Esophagus squamous epithelium (tissue), 5 donors: ENCODE measurements at regions not wholly inside any gene's neighbourhood (a gene's known extent, or its start where the extent isn't known, plus 50 kb on each side); places are given as distances from the start of the nearest gene placed in this dataset.

ENCODE experiments used
- DNase-seq: peaks from one replicate; lab custom pipeline; 2025; lab: John Stamatoyannopoulos, UW
- H3K27ac ChIP-seq, 4 donors: fragments of 200-600 bp; sonication (generic); one replicate each; pipeline ENCODE4 v1.5.1; 2016 to 2019; ENCODE audit warnings: mild to moderate bottlenecking in 1 of 4
- H3K27me3 ChIP-seq, 4 donors: fragments of 200-600 bp; sonication (generic); 1 replicate in 3 of 4; 2 replicates in 1 of 4; pipeline versions ENCODE4 v1.5.1 to v1.6.0; 2017 to 2021; ENCODE audit warnings: antibody characterized with exemption in 1 of 4
- H3K36me3 ChIP-seq, 3 donors: fragments of 200-600 bp; sonication (generic); one replicate each; pipeline ENCODE4 v1.5.1; 2016 to 2019
- H3K4me1 ChIP-seq, 3 donors: fragments of 200-600 bp; sonication (generic); one replicate each; pipeline ENCODE4 v1.5.1; 2017 to 2019
- H3K4me3 ChIP-seq, 4 donors: fragments of 200-600 bp; sonication (generic); 1 replicate in 3 of 4; 2 replicates in 1 of 4; pipeline ENCODE4 v1.5.1; 2016 to 2019; ENCODE audit warnings: mild to moderate bottlenecking in 2 of 4, moderate library complexity in 1 of 4
- H3K9me3 ChIP-seq, 3 donors: fragments of 200-600 bp; sonication (generic); one replicate each; pipeline ENCODE4 v1.5.1; 2016 to 2019
- POLR2A ChIP-seq, 4 donors: fragments of 450-650 bp; IDR thresholded peaks; one replicate each; pipeline ENCODE4 v1.6.1; 2017; ENCODE audit warnings: antibody characterized with exemption in 4 of 4, mild to moderate bottlenecking in 4 of 4, moderate library complexity in 3 of 4
- whole genome bisulfite sequencing, 2 donors: methylation state at CpG; one replicate each; pipeline ENCODE4 v1.1.5; 2018; 5-methylcytosine and 5-hydroxymethylcytosine counted together
- intact Hi-C: fragments of 100-400 bp; cut with DNase I; formaldehyde crosslinking; loops from one replicate; pipeline ENCODE4 v1.15.0; 2022
- TF ChIP-seq, protein P1 (sequence below), 6 experiments: fragments of 450-650 bp in 4 of 6; fragments of 200-600 bp in 2 of 6; sonication (generic) in 2 of 6; IDR thresholded peaks; one replicate each; pipeline ENCODE4 v1.5.1; 2016 to 2019; ENCODE audit warnings: antibody characterized with exemption in 6 of 6, mild to moderate bottlenecking in 4 of 6, moderate library complexity in 4 of 6
- donor health status: DM: yes; HTN: yes; CAD: no.

DNA sequence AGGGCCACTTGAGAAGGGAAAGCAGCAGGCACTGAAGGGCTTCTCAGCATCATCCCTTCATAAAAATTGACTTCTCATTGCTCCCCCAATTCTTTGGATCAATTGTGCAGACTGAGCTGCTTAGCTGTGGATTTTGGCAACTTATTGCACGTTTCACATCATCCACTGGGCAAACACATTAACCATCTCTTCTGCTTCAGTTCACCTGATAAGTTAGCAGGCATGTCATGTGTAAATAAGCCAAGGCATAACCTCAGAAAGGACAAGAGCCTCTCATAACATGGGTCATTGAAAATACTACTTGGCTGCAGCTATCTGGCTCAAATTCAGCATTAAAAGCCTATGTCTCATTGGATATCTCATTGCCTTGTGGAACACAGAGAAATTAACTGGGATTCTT, 366.5 kb downstream of the LRRC3B start:
- Histone ChIP-seq H3K36me3 (no peaks in the 10 kb centered on the region), H3K27me3 (no peaks in the 10 kb centered on the region), H3K27ac (no peak overlapping the region), H3K4me3 (no peak overlapping the region), H3K9me3 (no peaks in the 10 kb centered on the region), H3K4me1 (no peaks in the 10 kb centered on the region)
- WGBS, 2 donors: 45 to 50% methylated on average over 1 of the region's 1 CpG
- no peak for DNase-seq
- intact Hi-C loops: no loop called here
- TF ChIP-seq, protein P1, sequence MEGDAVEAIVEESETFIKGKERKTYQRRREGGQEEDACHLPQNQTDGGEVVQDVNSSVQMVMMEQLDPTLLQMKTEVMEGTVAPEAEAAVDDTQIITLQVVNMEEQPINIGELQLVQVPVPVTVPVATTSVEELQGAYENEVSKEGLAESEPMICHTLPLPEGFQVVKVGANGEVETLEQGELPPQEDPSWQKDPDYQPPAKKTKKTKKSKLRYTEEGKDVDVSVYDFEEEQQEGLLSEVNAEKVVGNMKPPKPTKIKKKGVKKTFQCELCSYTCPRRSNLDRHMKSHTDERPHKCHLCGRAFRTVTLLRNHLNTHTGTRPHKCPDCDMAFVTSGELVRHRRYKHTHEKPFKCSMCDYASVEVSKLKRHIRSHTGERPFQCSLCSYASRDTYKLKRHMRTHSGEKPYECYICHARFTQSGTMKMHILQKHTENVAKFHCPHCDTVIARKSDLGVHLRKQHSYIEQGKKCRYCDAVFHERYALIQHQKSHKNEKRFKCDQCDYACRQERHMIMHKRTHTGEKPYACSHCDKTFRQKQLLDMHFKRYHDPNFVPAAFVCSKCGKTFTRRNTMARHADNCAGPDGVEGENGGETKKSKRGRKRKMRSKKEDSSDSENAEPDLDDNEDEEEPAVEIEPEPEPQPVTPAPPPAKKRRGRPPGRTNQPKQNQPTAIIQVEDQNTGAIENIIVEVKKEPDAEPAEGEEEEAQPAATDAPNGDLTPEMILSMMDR (IDR thresholded peaks at IDR 0.05): no peak
- no peak for TF ChIP-seq POLR2A (IDR thresholded peaks at IDR 0.05)

DNA sequence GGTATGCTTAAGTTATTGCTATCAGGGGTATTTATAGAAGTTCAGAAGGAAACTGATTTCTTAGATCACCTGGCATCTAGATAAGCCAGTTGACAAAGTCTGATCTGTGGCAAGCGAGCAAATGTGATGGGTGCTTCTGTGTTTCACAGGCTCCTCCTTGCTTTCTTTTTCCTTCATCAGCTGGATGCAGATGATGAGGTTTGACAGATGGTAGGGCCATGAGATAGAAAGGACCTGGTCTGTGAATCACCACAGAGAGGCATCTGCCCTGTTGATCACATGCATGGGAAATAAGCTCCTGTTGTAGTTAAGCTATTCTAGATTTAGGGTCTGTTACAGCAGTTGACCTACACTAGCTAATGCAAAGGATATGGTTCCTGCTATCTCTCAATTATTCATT, 372.0 kb downstream of the NEK10 start:
- H3K36me3 ChIP-seq: no peaks in the 10 kb centered on the region
- H3K27me3 ChIP-seq: no peaks in the 10 kb centered on the region
- H3K9me3 ChIP-seq: no peaks in the 10 kb centered on the region
- TF ChIP-seq, protein P1 (IDR thresholded peaks at IDR 0.05): no peak
- no peak for TF ChIP-seq POLR2A (IDR thresholded peaks at IDR 0.05)
- no peak overlapping the region for H3K4me3 ChIP-seq
- WGBS, 2 donors: 50% methylated on average over 1 of the region's 1 CpG; no CpG with 5 or more reads in 1 of the 2 donors
- DNase-seq: no peak
- H3K4me1 ChIP-seq: no peaks in the 10 kb centered on the region
- H3K27ac ChIP-seq: no peak overlapping the region
- intact Hi-C loops: no loop called here

DNA sequence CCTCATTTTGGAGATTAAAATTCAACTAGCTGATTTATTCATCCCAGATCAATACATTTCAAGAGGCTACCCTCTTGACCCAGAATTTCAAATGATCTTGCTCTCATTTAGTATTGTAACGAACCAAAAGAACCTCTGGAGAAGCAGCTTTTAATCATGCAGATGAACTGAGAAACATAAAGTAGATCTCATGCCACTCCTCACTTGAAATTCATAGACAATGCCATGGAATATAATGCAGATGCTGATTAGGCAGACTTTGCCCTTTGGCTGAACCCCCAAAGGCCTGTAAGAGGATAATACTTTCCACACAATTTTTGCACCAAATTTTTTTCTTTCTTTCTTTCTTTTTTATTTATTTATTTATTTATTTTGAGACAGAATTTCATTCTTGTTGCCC, 358.3 kb downstream of the NEK10 start:
- Histone ChIP-seq H3K4me3 (no peak overlapping the region), H3K36me3 (no peaks in the 10 kb centered on the region), H3K27ac (no peak overlapping the region), H3K9me3 (no peaks in the 10 kb centered on the region), H3K27me3 (no peaks in the 10 kb centered on the region), H3K4me1 (peaks cover 0 to 6% (median 0%) of the 10 kb centered on the region in 3 donors)
- intact Hi-C loops: no loop called here
- WGBS, 2 donors: 67 to 83% methylated on average over 1 of the region's 1 CpG
- DNase-seq: no peak
- no peak for TF ChIP-seq POLR2A (IDR thresholded peaks at IDR 0.05)
- TF ChIP-seq, protein P1 (IDR thresholded peaks at IDR 0.05): no peak

DNA sequence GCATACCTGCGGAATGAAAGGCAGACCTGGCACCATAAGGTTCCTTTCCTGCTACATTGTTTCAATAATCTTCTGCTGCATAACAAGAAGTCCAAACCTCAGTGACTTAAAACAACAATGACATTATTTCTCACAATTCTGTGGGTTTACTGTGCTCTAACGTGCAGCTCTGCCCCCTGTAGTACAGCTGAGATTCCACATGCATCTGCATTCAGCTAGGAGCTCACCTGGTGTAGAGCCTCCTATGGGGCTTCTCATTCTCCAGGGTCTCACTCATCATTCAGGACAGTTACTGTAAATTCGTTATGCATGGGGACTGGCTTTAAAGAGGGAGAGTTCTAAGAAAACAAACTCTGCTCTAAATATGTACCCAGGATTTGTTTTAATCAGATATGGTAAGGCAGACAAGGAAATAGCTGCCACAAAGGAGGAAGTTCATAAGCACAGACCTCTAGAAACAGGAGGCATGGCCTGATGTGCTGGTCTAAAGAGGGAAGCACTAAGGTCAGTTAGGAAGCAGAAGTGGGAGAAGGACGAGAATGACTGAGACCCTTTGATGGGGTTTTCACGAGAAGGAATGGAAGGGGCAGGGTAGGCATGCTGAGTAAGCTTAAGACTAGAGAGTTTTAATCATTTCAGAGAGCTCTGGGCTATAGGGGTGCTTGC, 347.0 kb downstream of the NEK10 start:
- Histone ChIP-seq H3K27me3 (no peaks in the 10 kb centered on the region), H3K4me1 (no peaks in the 10 kb centered on the region), H3K27ac (no peak overlapping the region), H3K9me3 (no peaks in the 10 kb centered on the region), H3K4me3 (no peak overlapping the region), H3K36me3 (no peaks in the 10 kb centered on the region)
- intact Hi-C loops: no loop called here
- 65 to 69% methylated on average over 5 of the region's 5 CpGs for WGBS, 2 donors
- DNase-seq: no peak
- TF ChIP-seq, protein P1 (IDR thresholded peaks at IDR 0.05): no peak
- no peak for TF ChIP-seq POLR2A (IDR thresholded peaks at IDR 0.05)

DNA sequence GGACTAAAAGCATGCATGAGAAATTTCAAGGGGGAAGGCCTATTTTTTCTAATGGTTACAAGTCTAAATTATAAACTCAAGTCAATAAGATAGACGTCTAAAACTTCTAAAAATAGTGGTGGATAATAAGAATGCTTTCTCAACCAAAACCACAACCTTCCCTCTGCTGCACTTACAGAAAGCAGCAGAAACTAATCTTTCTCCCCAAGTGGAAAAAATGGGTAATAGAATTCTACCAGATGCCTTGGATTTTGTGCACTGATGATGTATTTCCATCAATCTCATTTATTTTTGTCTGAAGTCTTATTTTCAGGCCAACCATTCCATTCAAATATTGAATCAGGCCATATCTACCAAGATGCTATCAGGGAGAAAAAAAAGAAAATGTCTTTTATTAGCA, 344.7 kb downstream of the NEK10 start:
- Histone ChIP-seq H3K4me3 (no peak overlapping the region), H3K9me3 (no peaks in the 10 kb centered on the region), H3K27me3 (no peaks in the 10 kb centered on the region), H3K36me3 (no peaks in the 10 kb centered on the region), H3K4me1 (peaks cover 0 to 2% (median 0%) of the 10 kb centered on the region in 3 donors), H3K27ac (no peak overlapping the region)
- DNase-seq: no peak
- TF ChIP-seq, protein P1 (IDR thresholded peaks at IDR 0.05): no peak
- no peak for TF ChIP-seq POLR2A (IDR thresholded peaks at IDR 0.05)
- intact Hi-C loops: no loop called here
- 7 to 56% methylated on average over 1 of the region's 1 CpG for WGBS, 2 donors
